GM12875 (cell line): ENCODE measurements at regions not wholly inside any gene's neighbourhood (a gene's known extent, or its start where the extent isn't known, plus 50 kb on each side); places are given as distances from the start of the nearest gene placed in this dataset.
"Not testable (repeated sequence)": the region's sequence is repeated elsewhere in the genome, so short reads cannot be mapped to it uniquely, and the experiment has no call there.

Source experiments
- H3K4me3 ChIP-seq: one replicate; pipeline ENCODE4 v1.5.1; 2011; ENCODE audit warnings: low read depth, low read length, control low read depth
- TF ChIP-seq, protein P1 (sequence below): IDR thresholded peaks from 2 replicates; pipeline ENCODE4 v1.5.1; 2011; ENCODE audit warnings: low read depth, mild to moderate bottlenecking, control low read depth, inconsistent platforms, low read length, moderate library complexity, borderline replicate concordance; ENCODE audit not compliant: insufficient read depth

DNA sequence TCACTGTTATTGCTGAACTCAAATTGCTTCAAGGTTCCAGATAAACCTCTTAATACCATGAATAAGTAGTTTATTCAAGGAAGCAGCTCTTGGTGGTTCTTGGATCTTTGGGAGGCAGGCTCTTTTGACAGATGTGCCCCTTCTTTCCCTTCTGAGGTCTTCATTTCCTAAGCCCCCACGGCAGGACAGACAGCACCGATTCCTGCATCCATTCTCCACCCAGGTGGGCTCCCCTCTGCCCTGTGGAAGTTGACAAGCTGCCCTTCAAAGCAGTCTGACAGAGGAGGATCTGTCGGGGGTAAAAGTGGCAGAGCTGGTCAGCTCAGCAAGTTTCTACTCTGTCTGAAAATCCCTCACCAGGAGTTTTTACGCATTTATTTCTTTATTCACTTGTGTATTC lies 605.3 kb upstream of the B3GAT1 start:
- TF ChIP-seq, protein P1, sequence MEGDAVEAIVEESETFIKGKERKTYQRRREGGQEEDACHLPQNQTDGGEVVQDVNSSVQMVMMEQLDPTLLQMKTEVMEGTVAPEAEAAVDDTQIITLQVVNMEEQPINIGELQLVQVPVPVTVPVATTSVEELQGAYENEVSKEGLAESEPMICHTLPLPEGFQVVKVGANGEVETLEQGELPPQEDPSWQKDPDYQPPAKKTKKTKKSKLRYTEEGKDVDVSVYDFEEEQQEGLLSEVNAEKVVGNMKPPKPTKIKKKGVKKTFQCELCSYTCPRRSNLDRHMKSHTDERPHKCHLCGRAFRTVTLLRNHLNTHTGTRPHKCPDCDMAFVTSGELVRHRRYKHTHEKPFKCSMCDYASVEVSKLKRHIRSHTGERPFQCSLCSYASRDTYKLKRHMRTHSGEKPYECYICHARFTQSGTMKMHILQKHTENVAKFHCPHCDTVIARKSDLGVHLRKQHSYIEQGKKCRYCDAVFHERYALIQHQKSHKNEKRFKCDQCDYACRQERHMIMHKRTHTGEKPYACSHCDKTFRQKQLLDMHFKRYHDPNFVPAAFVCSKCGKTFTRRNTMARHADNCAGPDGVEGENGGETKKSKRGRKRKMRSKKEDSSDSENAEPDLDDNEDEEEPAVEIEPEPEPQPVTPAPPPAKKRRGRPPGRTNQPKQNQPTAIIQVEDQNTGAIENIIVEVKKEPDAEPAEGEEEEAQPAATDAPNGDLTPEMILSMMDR: no peak
- H3K4me3 ChIP-seq: no peak overlapping the region

DNA sequence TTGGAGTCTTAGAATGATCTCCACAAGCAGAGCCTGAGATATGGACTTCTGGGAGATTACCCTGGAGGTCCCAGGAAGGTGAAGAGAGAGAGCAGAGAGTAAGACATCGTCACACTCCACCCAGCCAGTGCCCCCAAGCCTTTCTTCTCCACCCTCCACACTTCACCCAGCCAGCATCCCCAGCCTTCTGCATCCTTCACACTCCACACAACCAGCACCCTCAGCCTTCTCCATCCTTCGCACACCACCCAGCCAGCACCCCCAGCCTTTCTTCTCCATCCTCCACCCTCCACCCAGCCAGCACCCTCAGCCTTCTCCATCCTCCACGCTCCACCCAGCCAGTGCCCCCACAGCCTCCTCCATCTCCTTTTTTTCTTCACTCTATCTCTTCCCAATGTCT lies 603.9 kb upstream of the B3GAT1 start:
- H3K4me3 ChIP-seq: no peak overlapping the region
- TF ChIP-seq, protein P1: no peak

DNA sequence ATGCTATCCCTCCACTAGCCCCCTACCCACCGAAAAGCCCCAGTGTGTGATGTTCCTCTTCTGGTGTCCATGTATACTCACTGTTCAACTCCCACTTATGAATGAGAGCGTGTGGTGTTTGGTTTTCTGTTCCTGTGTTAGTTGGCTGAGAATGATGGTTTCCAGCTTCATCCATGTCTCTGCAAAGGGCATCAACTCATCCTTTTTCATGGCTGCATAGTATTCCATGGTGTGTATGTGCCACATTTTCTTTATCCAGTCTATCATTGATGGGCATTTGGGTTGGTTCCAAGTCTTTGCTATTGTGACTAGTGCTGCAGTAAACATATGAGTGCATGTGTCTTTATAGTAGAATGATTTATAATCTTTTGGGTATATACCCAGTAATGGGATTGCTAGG lies 599.3 kb upstream of the B3GAT1 start:
- H3K4me3 ChIP-seq: not testable (repeated sequence)

DNA sequence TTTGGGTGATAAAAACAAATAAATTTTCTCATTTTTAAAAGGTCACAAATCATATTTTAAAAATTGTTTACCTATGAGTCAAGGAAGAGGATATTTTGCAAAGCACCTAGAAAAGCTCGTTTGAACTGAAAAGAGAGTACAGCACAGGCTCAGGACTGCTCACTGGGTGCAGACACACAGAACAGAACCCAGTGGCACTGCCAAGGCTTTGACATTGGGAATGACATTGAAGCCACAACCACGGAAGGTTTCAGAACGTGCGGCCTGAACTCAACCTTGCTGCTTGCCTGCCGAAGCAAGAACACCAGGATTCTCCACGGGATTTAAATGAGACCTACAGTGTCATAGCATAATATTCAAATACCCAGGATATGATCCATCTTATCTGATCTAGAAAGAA lies 597.1 kb upstream of the B3GAT1 start:
- TF ChIP-seq, protein P1: no peak

DNA sequence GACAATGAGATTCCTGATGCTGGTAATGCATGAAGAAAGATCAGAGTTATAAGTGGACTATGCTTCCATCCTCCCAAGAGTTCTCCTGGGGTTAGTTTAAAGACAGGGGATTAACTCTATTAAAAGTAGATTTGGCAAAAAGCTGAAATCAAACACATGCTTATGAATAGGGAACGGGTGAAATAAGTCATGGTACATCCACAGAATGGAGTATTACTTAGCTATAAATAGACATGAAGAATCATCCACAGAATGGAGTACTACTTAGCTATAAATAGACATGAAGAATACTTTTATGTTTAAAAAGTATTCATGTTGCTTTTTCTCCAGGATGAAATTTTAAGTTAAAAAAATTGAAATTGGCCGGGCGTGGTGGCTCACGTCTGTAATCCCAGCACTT lies 596.4 kb upstream of the B3GAT1 start:
- no peak overlapping the region for H3K4me3 ChIP-seq
- TF ChIP-seq, protein P1: no peak

More for the DNA sequence above, 597.1 kb upstream of the B3GAT1 start:
- H3K4me3 ChIP-seq: no peak overlapping the region

DNA sequence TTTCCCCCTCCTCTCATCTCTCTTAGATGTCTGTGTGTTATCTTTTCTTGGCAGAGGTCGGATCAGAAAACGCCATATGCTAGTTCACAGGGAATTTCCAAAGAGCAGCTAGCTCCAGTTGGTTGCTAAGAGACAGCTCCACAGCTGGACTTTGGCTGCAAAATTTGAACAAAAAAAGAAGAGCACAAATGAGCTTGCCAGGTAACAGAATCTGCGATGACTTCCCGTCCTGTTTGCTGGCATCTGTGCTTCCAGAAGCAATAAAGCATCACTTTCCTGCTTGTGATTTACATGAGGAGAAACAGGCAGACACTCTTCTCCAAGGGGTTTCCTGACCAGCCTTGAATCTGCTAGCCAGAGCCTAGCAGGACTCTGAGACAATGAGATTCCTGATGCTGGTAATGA lies 596.0 kb upstream of the B3GAT1 start:
- TF ChIP-seq, protein P1: no peak
- no peak overlapping the region for H3K4me3 ChIP-seq

DNA sequence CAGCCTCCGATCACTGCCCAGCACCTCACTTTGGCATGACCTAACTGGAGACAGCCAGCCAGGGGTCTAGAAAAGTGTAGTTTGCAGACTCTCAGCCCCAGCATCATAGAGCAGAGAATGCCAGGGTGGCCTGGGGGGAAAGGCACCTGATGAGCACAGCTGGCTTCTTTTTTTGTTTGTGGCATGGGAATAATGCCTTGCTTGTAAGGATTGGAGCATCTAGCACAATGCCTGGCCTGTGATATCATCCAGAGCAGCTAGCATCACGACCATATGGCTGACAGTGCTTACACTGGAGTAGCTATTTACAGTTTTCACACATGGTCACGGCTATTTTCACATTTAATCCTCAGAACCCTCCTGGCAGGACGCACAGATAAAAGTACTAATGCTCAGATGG lies 594.8 kb upstream of the B3GAT1 start:
- no peak overlapping the region for H3K4me3 ChIP-seq
- TF ChIP-seq, protein P1: no peak

DNA sequence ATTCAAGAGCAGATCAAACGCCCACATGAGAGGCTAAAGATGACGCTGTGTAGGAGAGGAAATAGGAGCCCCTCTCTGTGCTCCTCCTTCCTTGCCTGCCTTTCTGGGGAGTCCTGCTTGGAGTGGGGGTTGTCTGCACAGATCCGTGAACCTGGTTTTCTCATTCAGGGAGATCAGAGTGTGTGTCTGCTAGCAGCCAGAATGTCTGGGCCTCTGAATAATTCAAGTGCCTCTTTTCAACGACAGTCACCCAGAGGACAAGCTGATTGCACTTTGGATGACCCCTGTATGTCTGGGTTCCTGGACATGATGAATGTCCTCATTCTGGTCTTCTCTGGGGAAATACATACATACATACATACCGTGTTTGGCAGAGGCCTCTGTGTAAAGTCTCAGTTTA lies 592.5 kb upstream of the B3GAT1 start:
- TF ChIP-seq, protein P1: no peak
- no peak overlapping the region for H3K4me3 ChIP-seq
